ENCODE measurements at regions not wholly inside any gene's neighbourhood (a gene's known extent, or its start where the extent isn't known, plus 50 kb on each side); places are given as distances from the start of the nearest gene placed in this dataset.

- no peak for TF ChIP-seq CTCF (IDR thresholded peaks at IDR 0.05)
- no peak for TF ChIP-seq POLR2A (IDR thresholded peaks at IDR 0.05)
Observed at GRCh38 chr3:66585520-66586095, 84.8 kb upstream of the LRIG1 start.
